Endothelial cell of umbilical vein (primary cell): ENCODE measurements at regions not wholly inside any gene's neighbourhood (a gene's known extent, or its start where the extent isn't known, plus 50 kb on each side); places are given as distances from the start of the nearest gene placed in this dataset.

Source experiments
- CTCF ChIP-seq, 2 donors: IDR thresholded peaks; 1 replicate in 1 of 2; 2 replicates in 1 of 2; pipeline ENCODE4 v1.5.1; 2011; ENCODE audit warnings: low read length in 2 of 2, mild to moderate bottlenecking in 2 of 2, moderate library complexity in 2 of 2, control low read depth in 1 of 2, inconsistent platforms in 1 of 2, low read depth in 1 of 2; ENCODE audit not compliant: insufficient read depth in 1 of 2; ENCODE audit errors: extremely low read depth in 1 of 2
- EZH2 ChIP-seq: IDR thresholded peaks from 2 replicates; pipeline ENCODE4 v1.6.1; 2012; ENCODE audit warnings: borderline replicate concordance, low read depth, mild to moderate bottlenecking, moderate library complexity, low read length, inconsistent platforms; ENCODE audit not compliant: severe bottlenecking
- MAX ChIP-seq: IDR thresholded peaks from 2 replicates; pipeline ENCODE4 v1.6.1; 2011; ENCODE audit not compliant: insufficient read depth, insufficient read length
- POLR2A ChIP-seq: IDR thresholded peaks from 2 replicates; pipeline ENCODE4 v1.6.1; 2012; ENCODE audit warnings: low read depth, mild to moderate bottlenecking, control low read depth, low read length
- POLR2AphosphoS5 ChIP-seq: IDR thresholded peaks from 2 replicates; pipeline ENCODE4 v1.6.1; 2012; ENCODE audit warnings: low read depth, mild to moderate bottlenecking, control low read depth, low read length, moderate library complexity; ENCODE audit not compliant: insufficient read depth

DNA sequence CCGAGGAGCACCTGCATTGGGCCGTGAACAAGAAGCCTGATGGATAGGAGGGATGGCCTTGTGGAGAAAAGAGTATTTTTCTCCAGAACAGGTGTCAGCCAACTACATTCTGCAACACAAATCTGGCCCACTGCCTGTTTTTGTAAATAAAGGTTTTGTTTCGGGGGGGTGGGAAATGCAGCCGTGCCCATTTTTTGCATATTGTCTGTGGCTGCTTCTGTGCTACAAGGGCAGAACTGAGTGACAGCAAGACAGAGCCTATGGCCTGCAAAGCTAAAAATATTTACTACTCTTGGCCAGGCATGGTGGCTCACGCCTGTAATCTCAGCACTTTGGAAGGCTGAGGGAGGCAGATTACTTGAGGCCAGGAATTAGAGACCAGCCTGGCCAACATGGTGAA is 95.9 kb upstream of the AKAP13 start:
- no peak for TF ChIP-seq POLR2A
- TF ChIP-seq CTCF (IDR thresholded peaks at IDR 0.05; ENCODE audit: extremely low read depth in 1 of 2, insufficient read depth in 1 of 2, low read depth in 1 of 2, low read length in 2 of 2): no peak
- no peak for TF ChIP-seq POLR2AphosphoS5
- no peak for TF ChIP-seq EZH2
- TF ChIP-seq MAX: no peak
